Pancreas (tissue), 10 donors: ENCODE measurements at regions not wholly inside any gene's neighbourhood (a gene's known extent, or its start where the extent isn't known, plus 50 kb on each side); places are given as distances from the start of the nearest gene placed in this dataset.

ENCODE experiments used
- ATAC-seq, 4 donors: fragments of 200-7000 bp; cut with Tn5 transposase; one replicate each; pipeline versions ENCODE4 v1.8.0 to v1.9.1; 2020; ENCODE audit warnings: mild to moderate bottlenecking in 4 of 4, moderate library complexity in 4 of 4
- DNase-seq, 6 donors: peaks; one replicate each; pipeline ENCODE4 v3.0.0-alpha.2; 2020
- FAIRE-seq: peaks from 2 replicates; lab custom pipeline; 2012; peaks lifted over from hg19 to GRCh38; lab: Jason Lieb, UNC
- H3K27ac ChIP-seq, 4 donors: fragments of 200-600 bp; sonication (generic); 1 replicate in 3 of 4; 2 replicates in 1 of 4; pipeline versions ENCODE4 v1.5.0 to v1.8.0; 2020
- H3K27me3 ChIP-seq, 4 donors: fragments of 200-600 bp; one replicate each; pipeline ENCODE4 v1.8.0; 2021
- H3K36me3 ChIP-seq, 3 donors: fragments of 200-600 bp; sonication (generic) in 1 of 3; one replicate each; pipeline versions ENCODE4 v1.5.0 to v1.8.0; 2020 to 2021
- H3K4me1 ChIP-seq, 3 donors: fragments of 200-600 bp; one replicate each; pipeline ENCODE4 v1.8.0; 2021
- H3K4me3 ChIP-seq, 4 donors: fragments of 200-600 bp; sonication (generic) in 2 of 4; one replicate each; pipeline versions ENCODE4 v1.5.0 to v1.8.0; 2020 to 2021
- H3K9me3 ChIP-seq, 4 donors: fragments of 200-600 bp; one replicate each; pipeline ENCODE4 v1.8.0; 2021
- WGBS, 2 donors: extraction: QIAGEN DNeasy Blood & Tissue Kit; methylation state at CpG; one replicate each; pipeline ENCODE4 v1.1.7; 2013; 5-methylcytosine and 5-hydroxymethylcytosine counted together
- intact Hi-C, 3 donors: fragments of 100-400 bp; cut with DNase I; formaldehyde crosslinking; loops; one replicate each; pipeline versions ENCODE4 v1.11.1 to v1.14.2; 2022
- TF ChIP-seq, protein P1 (sequence below), 4 donors: fragments of 200-600 bp; sonication (generic) in 3 of 4; IDR thresholded peaks; one replicate each; pipeline versions ENCODE4 v1.5.0 to v1.8.0; 2021; ENCODE audit warnings: antibody characterized with exemption in 4 of 4
- donor health status: healthy with polysubstance abuse.
- donor health status: DM: no; HTN: no; CAD: no; lungs with moderate emphysema.
- donor health status: DM: no; HTN: no; CAD: no.
- donor health status: control.
- donor health status: control.
- donor health status: Bipolar disorder and iron deficiency.
- donor health status: DM: yes; HTN: yes; CAD: no.
- donor health status: DM: no; HTN: no; CAD: no.
- donor health status: DM: no; HTN: no; CAD: no.
- donor health status: DM: yes; HTN: yes; CAD: no.

GRCh38 chr1:22224631-22225030 is 81.7 kb upstream of the WNT4 start:
- WGBS, 2 donors: 90 to 100% methylated on average over 1 of the region's 1 CpG
- H3K36me3 ChIP-seq: no peaks in the 10 kb centered on the region
- FAIRE-seq: no peak
- DNase-seq: no peak
- intact Hi-C loops: no loop called here
- no peak overlapping the region for H3K27ac ChIP-seq
- no peak for ATAC-seq
- H3K27me3 ChIP-seq: no peaks in the 10 kb centered on the region
- TF ChIP-seq, protein P1, sequence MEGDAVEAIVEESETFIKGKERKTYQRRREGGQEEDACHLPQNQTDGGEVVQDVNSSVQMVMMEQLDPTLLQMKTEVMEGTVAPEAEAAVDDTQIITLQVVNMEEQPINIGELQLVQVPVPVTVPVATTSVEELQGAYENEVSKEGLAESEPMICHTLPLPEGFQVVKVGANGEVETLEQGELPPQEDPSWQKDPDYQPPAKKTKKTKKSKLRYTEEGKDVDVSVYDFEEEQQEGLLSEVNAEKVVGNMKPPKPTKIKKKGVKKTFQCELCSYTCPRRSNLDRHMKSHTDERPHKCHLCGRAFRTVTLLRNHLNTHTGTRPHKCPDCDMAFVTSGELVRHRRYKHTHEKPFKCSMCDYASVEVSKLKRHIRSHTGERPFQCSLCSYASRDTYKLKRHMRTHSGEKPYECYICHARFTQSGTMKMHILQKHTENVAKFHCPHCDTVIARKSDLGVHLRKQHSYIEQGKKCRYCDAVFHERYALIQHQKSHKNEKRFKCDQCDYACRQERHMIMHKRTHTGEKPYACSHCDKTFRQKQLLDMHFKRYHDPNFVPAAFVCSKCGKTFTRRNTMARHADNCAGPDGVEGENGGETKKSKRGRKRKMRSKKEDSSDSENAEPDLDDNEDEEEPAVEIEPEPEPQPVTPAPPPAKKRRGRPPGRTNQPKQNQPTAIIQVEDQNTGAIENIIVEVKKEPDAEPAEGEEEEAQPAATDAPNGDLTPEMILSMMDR (IDR thresholded peaks at IDR 0.05): no peak
- no peaks in the 10 kb centered on the region for H3K9me3 ChIP-seq
- peaks cover 0 to 5% (median 0%) of the 10 kb centered on the region in 3 donors for H3K4me1 ChIP-seq
- H3K4me3 ChIP-seq: no peak overlapping the region

GRCh38 chr1:22225858-22226589 is 83.1 kb upstream of the WNT4 start:
- DNase-seq (no peak), ATAC-seq (no peak), FAIRE-seq (no peak)
- H3K4me1 ChIP-seq: peaks cover 0 to 5% (median 0%) of the 10 kb centered on the region in 3 donors
- TF ChIP-seq, protein P1 (IDR thresholded peaks at IDR 0.05): no peak
- no peaks in the 10 kb centered on the region for H3K27me3 ChIP-seq
- H3K27ac ChIP-seq: no peak overlapping the region
- no peaks in the 10 kb centered on the region for H3K9me3 ChIP-seq
- intact Hi-C loops: no loop called here
- no peak overlapping the region for H3K4me3 ChIP-seq
- 71 to 74% methylated on average over 11 of the region's 11 CpGs for WGBS, 2 donors
- H3K36me3 ChIP-seq: no peaks in the 10 kb centered on the region

GRCh38 chr1:22228074-22228473 is 85.2 kb upstream of the WNT4 start:
- no peak for ATAC-seq
- Histone ChIP-seq H3K27me3 (no peaks in the 10 kb centered on the region), H3K9me3 (no peaks in the 10 kb centered on the region), H3K27ac (no peak overlapping the region), H3K4me3 (no peak overlapping the region), H3K4me1 (peaks cover 0 to 5% (median 0%) of the 10 kb centered on the region in 3 donors), H3K36me3 (no peaks in the 10 kb centered on the region)
- FAIRE-seq: no peak
- TF ChIP-seq, protein P1 (IDR thresholded peaks at IDR 0.05): no peak
- DNase-seq: no peak
- 85 to 88% methylated on average over 8 of the region's 8 CpGs for WGBS, 2 donors
- intact Hi-C loops: no loop called here

DNA sequence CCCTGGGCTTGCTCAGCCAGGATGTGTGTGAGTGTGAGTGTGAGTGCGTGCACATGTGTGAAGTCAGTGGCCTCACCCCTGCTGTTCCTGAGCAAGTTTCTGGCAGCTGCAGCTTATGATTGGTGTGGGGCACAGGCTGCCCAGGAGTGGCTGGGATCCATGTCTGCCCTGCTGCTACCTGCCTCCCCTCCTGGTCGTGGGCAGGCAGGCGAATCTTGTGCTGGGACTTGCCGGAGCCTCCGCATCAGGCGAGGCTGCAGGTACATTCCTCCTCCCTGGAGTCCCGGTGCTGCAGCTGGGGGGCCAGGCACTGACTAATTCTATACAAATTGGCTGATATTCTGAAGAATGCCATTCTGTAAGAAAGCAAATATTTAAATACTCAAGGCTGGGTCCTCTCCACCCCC is 85.6 kb upstream of the WNT4 start:
- H3K4me1 ChIP-seq: peaks cover 0 to 5% (median 0%) of the 10 kb centered on the region in 3 donors
- no peaks in the 10 kb centered on the region for H3K36me3 ChIP-seq
- DNase-seq (peak in 2 of 6 donors; percentile 9 to 20), FAIRE-seq (no peak), ATAC-seq (peak in 2 of 4 donors; percentile 52 to 71)
- intact Hi-C loops: no loop called here
- H3K27ac ChIP-seq: no peak overlapping the region
- H3K27me3 ChIP-seq: no peaks in the 10 kb centered on the region
- TF ChIP-seq, protein P1 (IDR thresholded peaks at IDR 0.05): no peak
- no peaks in the 10 kb centered on the region for H3K9me3 ChIP-seq
- H3K4me3 ChIP-seq: no peak overlapping the region
- WGBS, 2 donors: 28 to 35% methylated on average over 7 of the region's 7 CpGs

DNA sequence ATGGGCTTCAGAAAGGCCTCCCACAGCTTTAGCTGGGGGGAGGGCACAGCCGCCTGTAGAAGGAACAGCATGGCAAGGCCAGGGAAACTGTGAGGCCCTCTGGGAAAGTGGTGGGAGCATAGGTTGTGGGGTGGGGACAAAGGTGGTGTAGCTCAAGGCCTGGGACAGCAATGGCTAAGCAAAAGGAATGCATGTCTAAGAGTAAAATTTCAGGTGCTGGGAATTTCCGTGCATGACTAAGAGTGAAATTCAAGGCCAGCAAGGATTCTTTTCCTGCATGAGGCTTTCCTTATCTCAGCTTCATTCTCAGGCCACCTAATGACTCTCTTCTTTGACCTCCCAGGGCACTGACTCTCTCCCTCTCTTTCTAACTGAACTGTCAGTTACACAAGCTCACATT is 86.5 kb upstream of the WNT4 start:
- Histone ChIP-seq H3K36me3 (no peaks in the 10 kb centered on the region), H3K27me3 (no peaks in the 10 kb centered on the region), H3K9me3 (no peaks in the 10 kb centered on the region), H3K4me3 (no peak overlapping the region), H3K4me1 (peaks cover 0 to 5% (median 0%) of the 10 kb centered on the region in 3 donors), H3K27ac (no peak overlapping the region)
- TF ChIP-seq, protein P1 (IDR thresholded peaks at IDR 0.05): no peak
- intact Hi-C loops: no loop called here
- WGBS, 2 donors: 75 to 79% methylated on average over 2 of the region's 2 CpGs
- peak in 2 of 4 donors; percentile 68 to 72 for ATAC-seq
- DNase-seq: peak in 1 of 6 donors; percentile 7
- FAIRE-seq: no peak
